ENCODE measurements at regions not wholly inside any gene's neighbourhood (a gene's known extent, or its start where the extent isn't known, plus 50 kb on each side); places are given as distances from the start of the nearest gene placed in this dataset.

DNA sequence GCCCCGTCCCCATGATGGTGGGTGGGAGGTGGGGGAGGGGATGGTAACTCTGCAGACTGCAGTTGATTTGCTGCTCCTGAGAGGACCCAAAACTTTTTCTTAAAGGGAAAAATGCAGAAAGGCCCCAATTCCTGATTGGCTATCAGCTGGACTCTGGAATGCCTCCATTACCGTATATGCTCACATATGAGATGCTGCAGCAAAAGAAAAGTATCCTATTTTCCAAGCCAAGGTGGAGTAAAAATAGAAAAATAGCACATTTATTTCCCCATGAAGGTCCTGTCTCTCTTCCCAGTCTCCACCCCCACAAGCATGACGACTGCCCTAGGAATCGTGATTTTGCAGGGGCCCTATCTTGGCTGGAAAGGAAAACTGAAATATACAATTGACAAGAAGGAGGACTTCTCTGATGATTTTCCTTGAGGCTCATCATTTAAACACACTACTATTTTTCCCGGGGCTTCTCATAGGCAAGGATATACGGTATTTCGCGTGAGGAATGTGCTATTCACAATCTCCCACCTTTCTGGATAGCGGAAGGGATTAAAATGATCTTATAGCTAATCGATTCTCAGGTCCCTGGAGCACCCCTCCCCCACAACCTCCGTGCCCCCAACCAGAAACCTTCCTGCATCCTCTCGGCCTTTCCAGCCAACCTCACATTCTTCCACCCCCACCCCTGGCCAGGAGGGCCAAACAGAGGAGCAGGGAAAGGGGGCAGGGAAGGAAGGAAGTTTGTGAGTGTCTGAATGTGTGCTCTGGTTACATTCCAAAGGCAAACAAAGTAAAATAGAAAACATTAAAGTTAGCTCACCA lies 138.9 kb upstream of the CCND2 start:
- POLR2A ChIA-PET (ENCODE audit: low non-redundant PET) = no interaction called here
- Histone ChIP-seq H3K36me3 (ENCODE audit: insufficient read depth, low read length, poor library complexity, severe bottlenecking) (no peaks in the 10 kb centered on the region), H3K27me3 (replicated peaks; ENCODE audit: insufficient read depth, low read depth, low read length, poor library complexity) (peaks cover 21% of the 10 kb centered on the region), H3K9me3 (ENCODE audit: low read depth, low read length, poor library complexity, severe bottlenecking) (no peaks in the 10 kb centered on the region), H3K4me1 (ENCODE audit: insufficient read depth, low read length, poor library complexity, severe bottlenecking) (no peaks in the 10 kb centered on the region), H3K4me3 (ENCODE audit: low read depth, low read length, poor library complexity, severe bottlenecking) (no peak overlapping the region), H3K27ac (ENCODE audit: low read depth, low read length, poor library complexity, severe bottlenecking) (no peak overlapping the region)
- intact Hi-C loops (cut with micrococcal nuclease; ENCODE audit: unreplicated experiment) = no loop called here
- CTCF ChIA-PET = interaction anchor here (0.6 kb wide), 1 partner anchor 87 kb away, joined by 3 read pairs; no protein-coding TSS in a partner anchor
- no peak for TF ChIP-seq CTCF (conservative IDR thresholded peaks at IDR 0.05; ENCODE audit: low read depth, low read length)
- no peak for TF ChIP-seq EZH2 (IDR thresholded peaks at IDR 0.05; ENCODE audit: borderline replicate concordance, low read depth, low read length, poor library complexity, severe bottlenecking)
- no TSS peak for BruUV-seq (replicated peaks)
- DNase-seq (ENCODE audit: low spot score) = no peak

GRCh38 chr12:4133636-4134447 lies 139.7 kb upstream of the CCND2 start:
- intact Hi-C loops (cut with micrococcal nuclease; ENCODE audit: unreplicated experiment) = no loop called here
- peaks cover 21% of the 10 kb centered on the region for H3K27me3 ChIP-seq (replicated peaks; ENCODE audit: insufficient read depth, low read depth, low read length, poor library complexity)
- TF ChIP-seq CTCF (conservative IDR thresholded peaks at IDR 0.05; ENCODE audit: low read depth, low read length) (no peak), EZH2 (IDR thresholded peaks at IDR 0.05; ENCODE audit: borderline replicate concordance, low read depth, low read length, poor library complexity, severe bottlenecking) (no peak)
- no TSS peak for BruUV-seq (replicated peaks)
- H3K4me1 ChIP-seq (ENCODE audit: insufficient read depth, low read length, poor library complexity, severe bottlenecking) = no peaks in the 10 kb centered on the region
- H3K36me3 ChIP-seq (ENCODE audit: insufficient read depth, low read length, poor library complexity, severe bottlenecking) = no peaks in the 10 kb centered on the region
- no peak for DNase-seq (ENCODE audit: low spot score)
- ChIA-PET POLR2A (ENCODE audit: low non-redundant PET) (no interaction called here), CTCF (interaction anchor here (0.6 kb wide), 1 partner anchor 88 kb away, joined by 3 read pairs; no protein-coding TSS in a partner anchor)
- H3K9me3 ChIP-seq (ENCODE audit: low read depth, low read length, poor library complexity, severe bottlenecking) = no peaks in the 10 kb centered on the region
- no peak overlapping the region for H3K27ac ChIP-seq (ENCODE audit: low read depth, low read length, poor library complexity, severe bottlenecking)
- no peak overlapping the region for H3K4me3 ChIP-seq (ENCODE audit: low read depth, low read length, poor library complexity, severe bottlenecking)

DNA sequence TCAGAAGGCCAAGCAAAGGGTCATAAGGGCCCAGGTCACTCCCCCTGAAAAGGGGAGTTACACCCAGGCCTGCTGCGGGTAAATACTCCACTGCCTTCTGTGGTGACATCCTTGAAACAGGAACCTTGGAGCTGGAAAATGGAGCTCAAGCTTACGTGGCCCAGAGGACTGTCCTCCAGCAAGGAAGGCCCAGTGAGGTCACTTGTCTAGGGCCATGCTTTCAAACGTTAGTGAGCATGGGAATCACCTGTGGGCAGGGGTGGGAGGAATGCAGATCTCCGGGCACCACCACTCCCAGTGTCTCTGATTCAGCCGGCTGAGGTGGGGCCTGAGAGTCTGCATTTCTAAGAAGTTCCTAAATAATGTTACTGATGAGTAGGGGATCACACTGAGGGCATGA lies 140.5 kb upstream of the CCND2 start:
- CTCF ChIA-PET = no interaction called here
- POLR2A ChIA-PET (ENCODE audit: low non-redundant PET) = no interaction called here
- BruUV-seq (replicated peaks) = no TSS peak
- no peak overlapping the region for H3K4me3 ChIP-seq (ENCODE audit: low read depth, low read length, poor library complexity, severe bottlenecking)
- no peaks in the 10 kb centered on the region for H3K36me3 ChIP-seq (ENCODE audit: insufficient read depth, low read length, poor library complexity, severe bottlenecking)
- no peaks in the 10 kb centered on the region for H3K4me1 ChIP-seq (ENCODE audit: insufficient read depth, low read length, poor library complexity, severe bottlenecking)
- no peak overlapping the region for H3K27ac ChIP-seq (ENCODE audit: low read depth, low read length, poor library complexity, severe bottlenecking)
- TF ChIP-seq EZH2 (IDR thresholded peaks at IDR 0.05; ENCODE audit: borderline replicate concordance, low read depth, low read length, poor library complexity, severe bottlenecking) = no peak
- TF ChIP-seq CTCF (conservative IDR thresholded peaks at IDR 0.05; ENCODE audit: low read depth, low read length) = no peak
- peaks cover 21% of the 10 kb centered on the region for H3K27me3 ChIP-seq (replicated peaks; ENCODE audit: insufficient read depth, low read depth, low read length, poor library complexity)
- intact Hi-C loops (cut with micrococcal nuclease; ENCODE audit: unreplicated experiment) = no loop called here
- DNase-seq (ENCODE audit: low spot score) = no peak
- H3K9me3 ChIP-seq (ENCODE audit: low read depth, low read length, poor library complexity, severe bottlenecking) = no peaks in the 10 kb centered on the region

Measured in A673 (cell line).